SK-N-SH treated with all-trans-retinoic acid at 6 μM for 48 hours (cell line): ENCODE measurements at regions not wholly inside any gene's neighbourhood (a gene's known extent, or its start where the extent isn't known, plus 50 kb on each side); places are given as distances from the start of the nearest gene placed in this dataset.

Experiments used
- ATAC-seq: fragments of 200-7000 bp; cut with Tn5 transposase; 3 replicates; pipeline ENCODE4 v1.9.1; 2020; ENCODE audit warnings: mild to moderate bottlenecking, moderate library complexity
- ARNTL ChIP-seq: fragments of 450-650 bp; formaldehyde crosslinking; IDR thresholded peaks from 2 replicates; pipeline ENCODE4 v1.5.0; 2020; ENCODE audit warnings: low read depth, mild to moderate bottlenecking, moderate library complexity, borderline replicate concordance
- BACH2 ChIP-seq: fragments of 250-450 bp; sonication (Bioruptor Pico); IDR thresholded peaks from 2 replicates; pipeline ENCODE4 v1.9.0; 2021; ENCODE audit warnings: mild to moderate bottlenecking, borderline replicate concordance
- CSDC2 ChIP-seq: fragments of 250-450 bp; sonication (Bioruptor Pico); IDR thresholded peaks from 2 replicates; pipeline ENCODE4 v1.5.0; 2020; ENCODE audit warnings: mild to moderate bottlenecking, moderate library complexity
- ESRRG ChIP-seq: fragments of 250-450 bp; sonication (Bioruptor Pico); IDR thresholded peaks from 2 replicates; pipeline ENCODE4 v1.6.1; 2021; ENCODE audit warnings: mild to moderate bottlenecking
- ISL1 ChIP-seq: fragments of 250-450 bp; sonication (Bioruptor Pico); IDR thresholded peaks from 2 replicates; pipeline ENCODE4 v2.1.2; 2022; ENCODE audit warnings: mild to moderate bottlenecking, moderate library complexity
- OSR1 ChIP-seq: fragments of 250-450 bp; sonication (Bioruptor Pico); IDR thresholded peaks from 2 replicates; pipeline ENCODE4 v1.8.0; 2022; ENCODE audit warnings: moderate library complexity, mild to moderate bottlenecking, inconsistent platforms
- PPARA ChIP-seq: fragments of 250-450 bp; sonication (Bioruptor Pico); IDR thresholded peaks from 2 replicates; pipeline ENCODE4 v1.5.0; 2020; ENCODE audit warnings: mild to moderate bottlenecking, borderline replicate concordance
- RARB ChIP-seq: fragments of 250-450 bp; sonication (Bioruptor Pico); IDR thresholded peaks from 2 replicates; pipeline ENCODE4 v1.8.0; 2021; ENCODE audit warnings: mild to moderate bottlenecking, moderate library complexity
- SNAI2 ChIP-seq: fragments of 250-450 bp; sonication (Bioruptor Pico); IDR thresholded peaks from 2 replicates; pipeline ENCODE4 v1.5.0; 2020; ENCODE audit warnings: mild to moderate bottlenecking, moderate library complexity
- TCF4 ChIP-seq: fragments of 250-450 bp; sonication (Bioruptor Pico); IDR thresholded peaks from 2 replicates; pipeline ENCODE4 v1.8.0; 2021; ENCODE audit warnings: mild to moderate bottlenecking, moderate library complexity, borderline replicate concordance
- TOX ChIP-seq: fragments of 250-450 bp; sonication (Bioruptor Pico); IDR thresholded peaks from 2 replicates; pipeline ENCODE4 v1.8.0; 2021; ENCODE audit warnings: mild to moderate bottlenecking, moderate library complexity, borderline replicate concordance
- ZC3H10 ChIP-seq: fragments of 250-450 bp; sonication (Bioruptor Pico); IDR thresholded peaks from 2 replicates; pipeline ENCODE4 v1.5.1; 2021; ENCODE audit warnings: mild to moderate bottlenecking, moderate library complexity
- ZFP3 ChIP-seq: fragments of 250-450 bp; sonication (Bioruptor Pico); IDR thresholded peaks from 2 replicates; pipeline ENCODE4 v1.5.0; 2020; ENCODE audit warnings: mild to moderate bottlenecking, moderate library complexity
- ZFP30 ChIP-seq: fragments of 450-650 bp; formaldehyde crosslinking; IDR thresholded peaks from 2 replicates; pipeline ENCODE4 v1.5.0; 2022; ENCODE audit warnings: mild to moderate bottlenecking, moderate library complexity
- ZNF565 ChIP-seq: fragments of 450-650 bp; formaldehyde crosslinking; conservative IDR thresholded peaks from 2 replicates; pipeline ENCODE4 v1.5.0; 2020; ENCODE audit warnings: low read depth, mild to moderate bottlenecking, moderate library complexity
- ZNF8 ChIP-seq: fragments of 450-650 bp; formaldehyde crosslinking; IDR thresholded peaks from 2 replicates; pipeline ENCODE4 v1.5.0; 2020; ENCODE audit warnings: mild to moderate bottlenecking, moderate library complexity
- TF ChIP-seq, protein P1 (sequence below): fragments of 250-450 bp; sonication (Bioruptor Pico); IDR thresholded peaks from 2 replicates; pipeline ENCODE4 v1.5.1; 2020; ENCODE audit warnings: low read depth, mild to moderate bottlenecking, moderate library complexity
- TF ChIP-seq, protein P2 (sequence below): fragments of 250-450 bp; sonication (Bioruptor Pico); IDR thresholded peaks from 2 replicates; pipeline ENCODE4 v1.8.0; 2020; ENCODE audit warnings: mild to moderate bottlenecking, moderate library complexity, borderline replicate concordance
- TF ChIP-seq, protein P3 (sequence below): fragments of 250-450 bp; sonication (Bioruptor Pico); IDR thresholded peaks from 2 replicates; pipeline ENCODE4 v1.5.1; 2021; ENCODE audit warnings: mild to moderate bottlenecking, moderate library complexity
- TF ChIP-seq, protein P4 (sequence below): fragments of 250-450 bp; sonication (Bioruptor Pico); IDR thresholded peaks from 2 replicates; pipeline ENCODE4 v1.8.0; 2021; ENCODE audit warnings: low read depth, mild to moderate bottlenecking, moderate library complexity, borderline replicate concordance
- TF ChIP-seq, protein P5 (sequence below): fragments of 250-450 bp; sonication (Bioruptor Pico); IDR thresholded peaks from 2 replicates; pipeline ENCODE4 v1.5.0; 2020; ENCODE audit warnings: mild to moderate bottlenecking, moderate library complexity

DNA sequence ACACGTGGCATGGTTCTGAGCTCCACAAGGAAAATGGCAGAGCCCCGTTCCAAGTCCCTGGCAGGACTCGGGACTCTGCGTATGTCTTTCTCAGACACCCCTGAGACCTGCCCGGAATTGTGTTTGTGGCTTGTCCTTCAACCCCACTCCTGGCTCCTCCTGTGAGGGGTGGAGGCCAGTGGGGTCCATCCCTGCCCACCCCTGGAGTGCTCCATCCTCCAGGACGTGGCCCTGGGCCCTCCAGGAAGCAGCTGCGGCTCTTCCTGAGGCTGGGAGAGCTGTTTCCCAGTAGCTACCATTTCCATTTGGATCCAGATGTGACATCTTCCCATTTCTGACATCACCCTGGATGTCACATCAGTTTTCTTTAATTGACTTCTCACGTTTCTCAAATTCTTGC is 118.7 kb upstream of the C1QTNF9B start:
- no peak for ATAC-seq
- TF ChIP-seq OSR1 (no peak), SNAI2 (CRISPR knock-in tag) (no peak)
- TF ChIP-seq, protein P1, sequence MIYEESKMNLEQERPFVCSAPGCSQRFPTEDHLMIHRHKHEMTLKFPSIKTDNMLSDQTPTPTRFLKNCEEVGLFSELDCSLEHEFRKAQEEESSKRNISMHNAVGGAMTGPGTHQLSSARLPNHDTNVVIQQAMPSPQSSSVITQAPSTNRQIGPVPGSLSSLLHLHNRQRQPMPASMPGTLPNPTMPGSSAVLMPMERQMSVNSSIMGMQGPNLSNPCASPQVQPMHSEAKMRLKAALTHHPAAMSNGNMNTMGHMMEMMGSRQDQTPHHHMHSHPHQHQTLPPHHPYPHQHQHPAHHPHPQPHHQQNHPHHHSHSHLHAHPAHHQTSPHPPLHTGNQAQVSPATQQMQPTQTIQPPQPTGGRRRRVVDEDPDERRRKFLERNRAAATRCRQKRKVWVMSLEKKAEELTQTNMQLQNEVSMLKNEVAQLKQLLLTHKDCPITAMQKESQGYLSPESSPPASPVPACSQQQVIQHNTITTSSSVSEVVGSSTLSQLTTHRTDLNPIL (CRISPR knock-in tag) = no peak
- TF ChIP-seq, protein P2, sequence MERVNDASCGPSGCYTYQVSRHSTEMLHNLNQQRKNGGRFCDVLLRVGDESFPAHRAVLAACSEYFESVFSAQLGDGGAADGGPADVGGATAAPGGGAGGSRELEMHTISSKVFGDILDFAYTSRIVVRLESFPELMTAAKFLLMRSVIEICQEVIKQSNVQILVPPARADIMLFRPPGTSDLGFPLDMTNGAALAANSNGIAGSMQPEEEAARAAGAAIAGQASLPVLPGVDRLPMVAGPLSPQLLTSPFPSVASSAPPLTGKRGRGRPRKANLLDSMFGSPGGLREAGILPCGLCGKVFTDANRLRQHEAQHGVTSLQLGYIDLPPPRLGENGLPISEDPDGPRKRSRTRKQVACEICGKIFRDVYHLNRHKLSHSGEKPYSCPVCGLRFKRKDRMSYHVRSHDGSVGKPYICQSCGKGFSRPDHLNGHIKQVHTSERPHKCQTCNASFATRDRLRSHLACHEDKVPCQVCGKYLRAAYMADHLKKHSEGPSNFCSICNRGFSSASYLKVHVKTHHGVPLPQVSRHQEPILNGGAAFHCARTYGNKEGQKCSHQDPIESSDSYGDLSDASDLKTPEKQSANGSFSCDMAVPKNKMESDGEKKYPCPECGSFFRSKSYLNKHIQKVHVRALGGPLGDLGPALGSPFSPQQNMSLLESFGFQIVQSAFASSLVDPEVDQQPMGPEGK (CRISPR knock-in tag) = no peak

DNA sequence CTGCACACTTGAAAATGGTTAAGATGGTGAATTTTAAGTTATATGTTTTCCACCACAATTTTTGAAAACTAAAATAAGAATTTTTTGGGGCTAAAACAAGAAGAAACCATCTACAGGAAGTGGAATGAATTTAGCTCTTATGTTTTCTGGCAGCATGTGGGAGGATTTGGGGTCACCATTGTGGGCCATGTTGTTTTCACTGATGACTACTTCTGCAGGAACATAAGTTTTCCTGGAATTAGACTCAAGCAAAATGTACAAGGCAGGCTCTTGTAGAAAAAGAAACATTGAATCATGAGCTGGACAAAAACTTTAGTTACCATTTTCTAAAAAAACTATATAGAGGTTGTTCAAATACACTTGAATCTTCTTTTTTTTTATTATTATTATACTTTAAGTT is 125.3 kb upstream of the C1QTNF9B start:
- TF ChIP-seq RARB (no peak), ZFP30 (CRISPR knock-in tag) (no peak), ZC3H10 (no peak), TOX (CRISPR knock-in tag) (no peak), ISL1 (CRISPR knock-in tag) (no peak), ZFP3 (CRISPR knock-in tag) (no peak), BACH2 (CRISPR knock-in tag) (no peak), ZNF8 (CRISPR knock-in tag) (no peak), CSDC2 (CRISPR knock-in tag) (no peak), ESRRG (CRISPR knock-in tag) (no peak), ARNTL (CRISPR knock-in tag) (no peak)
- TF ChIP-seq, protein P2 (CRISPR knock-in tag) = no peak
- TF ChIP-seq, protein P3, sequence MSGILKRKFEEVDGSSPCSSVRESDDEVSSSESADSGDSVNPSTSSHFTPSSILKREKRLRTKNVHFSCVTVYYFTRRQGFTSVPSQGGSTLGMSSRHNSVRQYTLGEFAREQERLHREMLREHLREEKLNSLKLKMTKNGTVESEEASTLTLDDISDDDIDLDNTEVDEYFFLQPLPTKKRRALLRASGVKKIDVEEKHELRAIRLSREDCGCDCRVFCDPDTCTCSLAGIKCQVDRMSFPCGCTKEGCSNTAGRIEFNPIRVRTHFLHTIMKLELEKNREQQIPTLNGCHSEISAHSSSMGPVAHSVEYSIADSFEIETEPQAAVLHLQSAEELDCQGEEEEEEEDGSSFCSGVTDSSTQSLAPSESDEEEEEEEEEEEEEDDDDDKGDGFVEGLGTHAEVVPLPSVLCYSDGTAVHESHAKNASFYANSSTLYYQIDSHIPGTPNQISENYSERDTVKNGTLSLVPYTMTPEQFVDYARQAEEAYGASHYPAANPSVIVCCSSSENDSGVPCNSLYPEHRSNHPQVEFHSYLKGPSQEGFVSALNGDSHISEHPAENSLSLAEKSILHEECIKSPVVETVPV (CRISPR knock-in tag) = no peak
- ATAC-seq = no peak

DNA sequence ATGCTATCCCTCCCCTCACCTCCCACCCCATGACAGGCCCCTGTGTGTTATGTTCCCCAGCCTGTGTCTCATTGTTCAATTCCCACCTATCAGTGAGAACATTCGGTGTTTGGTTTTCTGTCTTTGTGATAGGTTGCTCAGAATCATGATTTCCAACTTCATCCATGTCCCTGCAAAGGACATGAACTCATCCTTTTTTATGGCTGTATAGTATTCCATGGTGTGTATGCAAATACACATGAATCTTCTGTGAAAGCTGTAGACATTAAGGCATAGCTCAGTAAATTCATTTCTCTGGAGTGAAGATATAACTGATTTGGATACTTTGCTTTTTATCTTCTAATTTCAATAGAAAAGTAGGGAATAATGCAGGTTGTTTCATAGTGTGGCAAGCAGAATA is 125.8 kb upstream of the C1QTNF9B start:
- TF ChIP-seq, protein P3 (CRISPR knock-in tag) = no peak
- TF ChIP-seq TCF4 (CRISPR knock-in tag) (no peak), ZFP30 (CRISPR knock-in tag) (no peak), RARB (no peak), ESRRG (CRISPR knock-in tag) (no peak), ZNF565 (CRISPR knock-in tag) (no peak), ZFP3 (CRISPR knock-in tag) (no peak), ZNF8 (CRISPR knock-in tag) (no peak), PPARA (CRISPR knock-in tag) (no peak), ISL1 (CRISPR knock-in tag) (no peak), SNAI2 (CRISPR knock-in tag) (no peak)
- TF ChIP-seq, protein P4, sequence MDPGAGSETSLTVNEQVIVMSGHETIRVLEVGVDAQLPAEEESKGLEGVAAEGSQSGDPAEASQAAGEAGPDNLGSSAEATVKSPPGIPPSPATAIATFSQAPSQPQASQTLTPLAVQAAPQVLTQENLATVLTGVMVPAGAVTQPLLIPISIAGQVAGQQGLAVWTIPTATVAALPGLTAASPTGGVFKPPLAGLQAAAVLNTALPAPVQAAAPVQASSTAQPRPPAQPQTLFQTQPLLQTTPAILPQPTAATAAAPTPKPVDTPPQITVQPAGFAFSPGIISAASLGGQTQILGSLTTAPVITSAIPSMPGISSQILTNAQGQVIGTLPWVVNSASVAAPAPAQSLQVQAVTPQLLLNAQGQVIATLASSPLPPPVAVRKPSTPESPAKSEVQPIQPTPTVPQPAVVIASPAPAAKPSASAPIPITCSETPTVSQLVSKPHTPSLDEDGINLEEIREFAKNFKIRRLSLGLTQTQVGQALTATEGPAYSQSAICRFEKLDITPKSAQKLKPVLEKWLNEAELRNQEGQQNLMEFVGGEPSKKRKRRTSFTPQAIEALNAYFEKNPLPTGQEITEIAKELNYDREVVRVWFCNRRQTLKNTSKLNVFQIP (CRISPR knock-in tag) = no peak
- TF ChIP-seq, protein P2 (CRISPR knock-in tag) = no peak
- TF ChIP-seq, protein P5, sequence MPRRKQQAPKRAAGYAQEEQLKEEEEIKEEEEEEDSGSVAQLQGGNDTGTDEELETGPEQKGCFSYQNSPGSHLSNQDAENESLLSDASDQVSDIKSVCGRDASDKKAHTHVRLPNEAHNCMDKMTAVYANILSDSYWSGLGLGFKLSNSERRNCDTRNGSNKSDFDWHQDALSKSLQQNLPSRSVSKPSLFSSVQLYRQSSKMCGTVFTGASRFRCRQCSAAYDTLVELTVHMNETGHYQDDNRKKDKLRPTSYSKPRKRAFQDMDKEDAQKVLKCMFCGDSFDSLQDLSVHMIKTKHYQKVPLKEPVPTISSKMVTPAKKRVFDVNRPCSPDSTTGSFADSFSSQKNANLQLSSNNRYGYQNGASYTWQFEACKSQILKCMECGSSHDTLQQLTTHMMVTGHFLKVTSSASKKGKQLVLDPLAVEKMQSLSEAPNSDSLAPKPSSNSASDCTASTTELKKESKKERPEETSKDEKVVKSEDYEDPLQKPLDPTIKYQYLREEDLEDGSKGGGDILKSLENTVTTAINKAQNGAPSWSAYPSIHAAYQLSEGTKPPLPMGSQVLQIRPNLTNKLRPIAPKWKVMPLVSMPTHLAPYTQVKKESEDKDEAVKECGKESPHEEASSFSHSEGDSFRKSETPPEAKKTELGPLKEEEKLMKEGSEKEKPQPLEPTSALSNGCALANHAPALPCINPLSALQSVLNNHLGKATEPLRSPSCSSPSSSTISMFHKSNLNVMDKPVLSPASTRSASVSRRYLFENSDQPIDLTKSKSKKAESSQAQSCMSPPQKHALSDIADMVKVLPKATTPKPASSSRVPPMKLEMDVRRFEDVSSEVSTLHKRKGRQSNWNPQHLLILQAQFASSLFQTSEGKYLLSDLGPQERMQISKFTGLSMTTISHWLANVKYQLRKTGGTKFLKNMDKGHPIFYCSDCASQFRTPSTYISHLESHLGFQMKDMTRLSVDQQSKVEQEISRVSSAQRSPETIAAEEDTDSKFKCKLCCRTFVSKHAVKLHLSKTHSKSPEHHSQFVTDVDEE (CRISPR knock-in tag) = no peak
- TF ChIP-seq, protein P1 (CRISPR knock-in tag) = no peak
- ATAC-seq = no peak
